ENCODE measurements at regions not wholly inside any gene's neighbourhood (a gene's known extent, or its start where the extent isn't known, plus 50 kb on each side); places are given as distances from the start of the nearest gene placed in this dataset.
"Not testable (repeated sequence)": the region's sequence is repeated elsewhere in the genome, so short reads cannot be mapped to it uniquely, and the experiment has no call there.

- Mint-ChIP-seq H3K27ac (no peak overlapping the region), H3K4me3 (no peak overlapping the region), H3K36me3 (ENCODE audit: low read depth) (no peaks in the 10 kb centered on the region), H3K4me1 (no peaks in the 10 kb centered on the region), H3K27me3 (no peaks in the 10 kb centered on the region), H3K9me3 (no peaks in the 10 kb centered on the region)
- CTCF ChIA-PET: no interaction called here
- intact Hi-C loops (cut with micrococcal nuclease): no loop called here
- no peak for DNase-seq
- no peak for ATAC-seq (ENCODE audit: low read depth)
- POLR2A ChIA-PET: no interaction called here
- no peak for TF ChIP-seq CTCF (IDR thresholded peaks at IDR 0.05)
Measured at GRCh38 chr6:153309651-153310050, 178.6 kb upstream of the RGS17 start.

GRCh38 chr6:153302133-153302532 is 171.1 kb upstream of the RGS17 start:
- ChIA-PET CTCF (no interaction called here), POLR2A (no interaction called here)
- H3K4me3 Mint-ChIP-seq: no peak overlapping the region
- ATAC-seq (ENCODE audit: low read depth): no peak
- DNase-seq: no peak
- H3K27me3 Mint-ChIP-seq: no peaks in the 10 kb centered on the region
- TF ChIP-seq CTCF (IDR thresholded peaks at IDR 0.05): no peak
- no peaks in the 10 kb centered on the region for H3K9me3 Mint-ChIP-seq
- intact Hi-C loops (cut with micrococcal nuclease): no loop called here
- H3K27ac Mint-ChIP-seq: no peak overlapping the region
- no peaks in the 10 kb centered on the region for H3K36me3 Mint-ChIP-seq (ENCODE audit: low read depth)
- no peaks in the 10 kb centered on the region for H3K4me1 Mint-ChIP-seq

GRCh38 chr6:153301602-153302001 is 170.5 kb upstream of the RGS17 start:
- ChIA-PET POLR2A (no interaction called here), CTCF (no interaction called here)
- ATAC-seq (ENCODE audit: low read depth) (no peak), DNase-seq (no peak)
- intact Hi-C loops (cut with micrococcal nuclease): no loop called here
- no peak for TF ChIP-seq CTCF (IDR thresholded peaks at IDR 0.05)
- no peaks in the 10 kb centered on the region for H3K9me3 Mint-ChIP-seq
- no peaks in the 10 kb centered on the region for H3K4me1 Mint-ChIP-seq
- no peaks in the 10 kb centered on the region for H3K27me3 Mint-ChIP-seq
- H3K4me3 Mint-ChIP-seq: no peak overlapping the region
- no peak overlapping the region for H3K27ac Mint-ChIP-seq
- H3K36me3 Mint-ChIP-seq (ENCODE audit: low read depth): no peaks in the 10 kb centered on the region

GRCh38 chr6:153282456-153282855 is 151.4 kb upstream of the RGS17 start:
- H3K9me3 Mint-ChIP-seq; intact Hi-C loops (cut with micrococcal nuclease): not testable (repeated sequence)

GRCh38 chr6:153275997-153276396 is 144.9 kb upstream of the RGS17 start:
- ATAC-seq (ENCODE audit: low read depth): no peak
- POLR2A ChIA-PET: no interaction called here
- Mint-ChIP-seq H3K4me3 (no peak overlapping the region), H3K27me3 (no peaks in the 10 kb centered on the region), H3K9me3 (no peaks in the 10 kb centered on the region), H3K27ac (no peak overlapping the region), H3K4me1 (no peaks in the 10 kb centered on the region), H3K36me3 (ENCODE audit: low read depth) (no peaks in the 10 kb centered on the region)
- intact Hi-C loops (cut with micrococcal nuclease): no loop called here
- no peak for DNase-seq
- CTCF ChIA-PET: no interaction called here
- TF ChIP-seq CTCF (IDR thresholded peaks at IDR 0.05): no peak

More at GRCh38 chr6:153282456-153282855, 151.4 kb upstream of the RGS17 start:
- H3K27ac Mint-ChIP-seq; CTCF ChIA-PET; POLR2A ChIA-PET; H3K27me3 Mint-ChIP-seq; DNase-seq; ATAC-seq (ENCODE audit: low read depth); H3K4me1 Mint-ChIP-seq; H3K36me3 Mint-ChIP-seq (ENCODE audit: low read depth); H3K4me3 Mint-ChIP-seq: not testable (repeated sequence)

- no peaks in the 10 kb centered on the region for H3K27me3 Mint-ChIP-seq
- no peaks in the 10 kb centered on the region for H3K36me3 Mint-ChIP-seq (ENCODE audit: low read depth)
- no peak for TF ChIP-seq CTCF (IDR thresholded peaks at IDR 0.05)
- no peaks in the 10 kb centered on the region for H3K9me3 Mint-ChIP-seq
- no peak overlapping the region for H3K4me3 Mint-ChIP-seq
- no peaks in the 10 kb centered on the region for H3K4me1 Mint-ChIP-seq
- CTCF ChIA-PET: no interaction called here
- POLR2A ChIA-PET: no interaction called here
- no peak overlapping the region for H3K27ac Mint-ChIP-seq
- intact Hi-C loops (cut with micrococcal nuclease): no loop called here
- DNase-seq: no peak
- ATAC-seq (ENCODE audit: low read depth): no peak
Measured at GRCh38 chr6:153272201-153272980, 141.3 kb upstream of the RGS17 start.
